ENCODE measurements at regions not wholly inside any gene's neighbourhood (a gene's known extent, or its start where the extent isn't known, plus 50 kb on each side); places are given as distances from the start of the nearest gene placed in this dataset.

- DNase-seq (ENCODE audit: low read depth): no peak
- in situ Hi-C loops (cut with HindIII; ENCODE audit: low pct_unique_long_range_greater_than_20kb, low sequenced_read_pairs): no loop called here
Measured at GRCh38 chr2:66082581-66082980, 352.3 kb upstream of the MEIS1 start.

GRCh38 chr2:66080127-66080526 is 354.8 kb upstream of the MEIS1 start:
- in situ Hi-C loops (cut with HindIII; ENCODE audit: low pct_unique_long_range_greater_than_20kb, low sequenced_read_pairs): no loop called here
- no peak for DNase-seq (ENCODE audit: low read depth)

- DNase-seq (ENCODE audit: low read depth): no peak
- in situ Hi-C loops (cut with HindIII; ENCODE audit: low pct_unique_long_range_greater_than_20kb, low sequenced_read_pairs): no loop called here
Measured at GRCh38 chr2:66073172-66073571, 361.8 kb upstream of the MEIS1 start.

DNA sequence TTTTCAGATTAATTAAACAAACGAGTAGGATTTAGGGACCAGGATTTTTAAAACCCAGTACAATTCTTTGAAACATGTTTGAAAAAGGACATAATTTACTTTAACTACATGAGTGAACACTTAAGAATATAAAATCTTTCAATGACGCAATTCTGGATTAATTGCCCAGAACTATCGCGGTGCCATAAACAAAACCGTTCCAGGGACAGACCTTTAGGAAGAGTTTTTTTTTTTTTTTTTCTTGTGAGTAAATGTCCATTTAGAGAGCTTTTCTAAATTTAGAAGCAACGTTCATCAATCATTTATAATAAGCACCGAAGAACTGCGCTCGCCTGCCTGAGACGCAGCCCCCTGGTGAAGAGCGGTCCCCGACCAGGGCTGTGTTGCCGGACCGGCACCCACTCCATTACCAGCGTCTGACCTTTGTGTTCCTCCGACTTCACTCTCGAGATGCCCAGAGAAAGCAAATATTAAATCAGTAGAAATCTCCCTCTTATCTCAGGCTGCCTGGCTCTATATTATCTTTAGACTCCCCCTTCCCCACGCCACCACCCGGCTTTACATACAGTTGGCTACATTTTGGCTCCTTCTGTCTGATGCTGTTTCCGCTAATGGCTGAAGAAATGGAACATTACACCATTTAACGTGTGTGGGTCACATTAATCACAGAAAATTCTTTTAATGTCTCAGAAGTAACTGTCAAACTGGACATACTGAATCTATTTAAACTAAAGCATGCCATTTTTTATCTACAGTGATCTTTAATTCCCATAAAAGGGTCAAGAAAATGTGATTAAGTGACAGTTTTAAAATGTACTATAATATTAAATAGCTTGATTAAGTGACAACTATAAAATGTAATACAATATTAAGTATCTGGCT is 364.0 kb upstream of the MEIS1 start:
- in situ Hi-C loops (cut with HindIII; ENCODE audit: low pct_unique_long_range_greater_than_20kb, low sequenced_read_pairs): no loop called here
- no peak for DNase-seq (ENCODE audit: low read depth)

DNA sequence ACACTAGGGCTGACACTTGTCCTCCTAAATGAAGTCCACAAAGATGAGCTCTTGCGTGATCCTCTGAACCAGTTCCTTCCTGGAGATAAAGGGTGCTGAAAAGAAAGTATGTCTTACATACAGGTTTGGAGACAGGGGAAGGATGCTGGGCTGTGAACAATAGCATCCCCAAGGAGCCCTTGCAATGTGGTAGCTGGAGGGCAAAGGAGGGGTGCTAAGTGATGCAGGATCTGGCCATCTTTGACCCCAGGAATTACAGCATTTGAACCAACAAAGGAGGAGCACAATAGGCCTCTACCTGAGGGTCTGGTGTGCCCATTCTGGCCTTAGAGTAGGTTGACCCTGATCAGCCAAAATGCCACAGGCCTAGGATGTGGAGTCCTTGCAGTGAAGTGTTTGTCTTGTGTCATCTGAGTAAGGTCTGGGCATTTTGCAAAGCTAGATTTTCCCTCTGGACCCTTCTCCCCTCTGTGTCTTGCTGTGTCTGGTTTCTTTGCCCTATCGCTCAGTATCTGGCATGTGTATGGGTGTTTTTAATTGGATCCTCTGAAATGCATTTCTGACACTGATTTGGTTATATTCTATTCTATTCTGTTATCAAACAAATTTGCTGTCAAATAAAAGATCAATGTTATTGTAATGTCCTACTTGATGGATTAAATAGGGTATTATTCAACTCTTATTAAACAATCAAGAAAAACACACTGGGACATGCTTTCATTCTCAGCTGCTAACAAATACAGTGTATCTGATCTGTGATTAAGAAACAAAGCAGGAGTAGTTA is 364.8 kb upstream of the MEIS1 start:
- in situ Hi-C loops (cut with HindIII; ENCODE audit: low pct_unique_long_range_greater_than_20kb, low sequenced_read_pairs): no loop called here
- DNase-seq (ENCODE audit: low read depth): no peak

DNA sequence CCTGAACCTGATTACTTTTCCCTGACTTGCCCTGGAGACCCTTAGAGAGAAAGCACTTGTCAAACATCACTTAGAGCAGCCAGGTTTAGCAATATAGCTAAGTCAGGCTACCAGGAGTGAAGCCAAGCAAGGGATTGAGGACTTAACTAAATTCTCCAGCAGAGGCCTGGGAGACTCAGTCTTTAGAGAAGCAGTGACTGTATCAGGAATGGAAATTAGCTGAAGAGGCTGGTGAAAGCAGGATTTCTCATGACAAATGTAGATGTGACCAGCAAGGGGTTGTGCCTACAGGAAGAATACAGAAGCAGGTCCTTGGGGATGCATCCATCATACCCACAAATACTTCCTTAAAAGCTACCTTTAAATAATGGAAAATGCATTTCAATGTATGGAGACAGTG is 368.9 kb upstream of the MEIS1 start:
- no peak for DNase-seq (ENCODE audit: low read depth)
- in situ Hi-C loops (cut with HindIII; ENCODE audit: low pct_unique_long_range_greater_than_20kb, low sequenced_read_pairs): no loop called here

- in situ Hi-C loops (cut with HindIII; ENCODE audit: low pct_unique_long_range_greater_than_20kb, low sequenced_read_pairs): no loop called here
Measured at GRCh38 chr2:66059332-66059731, 375.6 kb upstream of the MEIS1 start.

DNA sequence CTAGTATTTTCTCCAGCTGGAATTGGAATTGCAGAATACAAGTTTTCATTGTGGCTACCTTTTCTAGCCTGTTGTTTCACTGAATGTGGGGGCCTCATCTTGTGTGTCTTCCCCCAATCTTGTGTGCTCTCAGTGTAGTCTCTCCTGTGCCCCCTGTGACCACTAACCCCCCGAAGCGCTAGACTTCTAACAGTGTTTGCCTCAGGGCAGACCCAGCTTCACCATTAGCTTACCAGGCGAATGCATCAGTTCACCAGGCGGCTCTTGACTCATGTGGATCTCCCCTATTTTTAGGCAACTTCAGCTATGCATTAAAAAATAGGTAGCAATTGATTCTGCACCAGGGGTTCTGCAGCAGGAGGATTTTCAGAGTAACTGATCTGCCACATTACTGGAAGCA is 376.2 kb upstream of the MEIS1 start:
- DNase-seq (ENCODE audit: low read depth): no peak
- in situ Hi-C loops (cut with HindIII; ENCODE audit: low pct_unique_long_range_greater_than_20kb, low sequenced_read_pairs): no loop called here

More at GRCh38 chr2:66059332-66059731, 375.6 kb upstream of the MEIS1 start:
- no peak for DNase-seq (ENCODE audit: low read depth)

- in situ Hi-C loops (cut with HindIII; ENCODE audit: low pct_unique_long_range_greater_than_20kb, low sequenced_read_pairs): no loop called here
- DNase-seq (ENCODE audit: low read depth): no peak
Measured at GRCh38 chr2:66057844-66058243, 377.1 kb upstream of the MEIS1 start.

DNA sequence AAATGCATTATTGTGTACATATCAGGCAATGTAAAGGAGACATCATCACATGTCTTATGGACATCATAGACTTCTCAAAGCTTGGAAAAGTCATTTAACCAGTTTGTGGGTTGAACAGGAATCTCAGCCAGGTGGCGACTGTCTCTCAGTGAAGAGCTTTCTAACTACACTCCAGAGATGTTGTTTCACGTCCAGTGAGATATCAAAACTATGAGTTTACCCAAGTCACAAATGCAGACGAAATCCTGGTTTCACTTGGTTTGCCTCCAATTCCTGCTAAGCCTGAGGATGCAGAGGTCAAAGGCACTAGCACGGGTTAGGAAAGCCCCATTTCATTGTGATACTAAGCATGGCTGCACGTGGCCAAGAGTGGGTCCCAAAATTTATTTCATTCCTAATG is 384.5 kb upstream of the MEIS1 start:
- DNase-seq (ENCODE audit: low read depth): no peak
- in situ Hi-C loops (cut with HindIII; ENCODE audit: low pct_unique_long_range_greater_than_20kb, low sequenced_read_pairs): no loop called here

- in situ Hi-C loops (cut with HindIII; ENCODE audit: low pct_unique_long_range_greater_than_20kb, low sequenced_read_pairs): no loop called here
- DNase-seq (ENCODE audit: low read depth): no peak
Measured at GRCh38 chr2:66048667-66049066, 386.3 kb upstream of the MEIS1 start.

GRCh38 chr2:66041902-66042657 is 392.8 kb upstream of the MEIS1 start:
- in situ Hi-C loops (cut with HindIII; ENCODE audit: low pct_unique_long_range_greater_than_20kb, low sequenced_read_pairs): no loop called here
- no peak for DNase-seq (ENCODE audit: low read depth)

DNA sequence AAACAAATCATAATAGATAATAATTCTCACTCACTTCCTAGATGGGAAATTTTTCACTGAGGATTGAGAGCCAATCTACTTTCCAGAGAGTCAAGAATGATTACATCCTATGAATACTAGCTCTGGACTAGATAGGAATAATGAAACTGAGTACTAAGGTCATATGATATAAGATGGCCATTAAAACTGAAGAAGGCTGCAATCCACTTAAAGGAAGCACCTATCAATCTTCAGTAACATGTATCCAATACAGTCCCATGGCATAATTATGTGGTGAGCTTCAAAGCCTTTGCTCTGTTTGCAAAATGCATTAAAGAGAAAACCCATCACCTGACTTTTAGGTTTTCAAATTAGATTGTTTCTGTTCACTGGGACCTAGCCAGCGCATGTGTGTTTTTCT is 398.0 kb upstream of the MEIS1 start:
- no peak for DNase-seq (ENCODE audit: low read depth)
- in situ Hi-C loops (cut with HindIII; ENCODE audit: low pct_unique_long_range_greater_than_20kb, low sequenced_read_pairs): no loop called here

DNA sequence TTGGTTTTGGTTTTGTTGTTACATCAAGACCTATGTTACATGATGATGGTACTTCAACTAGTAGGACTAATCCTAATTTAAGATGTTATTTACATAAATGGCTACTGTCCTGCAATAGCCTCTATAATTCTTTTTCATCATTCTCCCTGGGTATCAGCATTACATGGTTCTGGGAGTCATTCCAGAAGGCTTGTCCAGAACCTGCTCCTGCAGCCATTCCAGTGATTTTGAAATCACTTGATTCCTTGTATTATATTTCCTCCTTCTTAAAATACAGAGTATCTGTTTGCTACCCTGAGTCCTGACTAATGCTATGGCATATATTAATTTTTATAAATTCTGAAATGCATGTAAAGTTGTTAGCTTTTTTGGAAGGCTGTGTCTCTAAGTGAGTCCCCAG is 400.5 kb upstream of the MEIS1 start:
- DNase-seq (ENCODE audit: low read depth): no peak
- in situ Hi-C loops (cut with HindIII; ENCODE audit: low pct_unique_long_range_greater_than_20kb, low sequenced_read_pairs): no loop called here

DNA sequence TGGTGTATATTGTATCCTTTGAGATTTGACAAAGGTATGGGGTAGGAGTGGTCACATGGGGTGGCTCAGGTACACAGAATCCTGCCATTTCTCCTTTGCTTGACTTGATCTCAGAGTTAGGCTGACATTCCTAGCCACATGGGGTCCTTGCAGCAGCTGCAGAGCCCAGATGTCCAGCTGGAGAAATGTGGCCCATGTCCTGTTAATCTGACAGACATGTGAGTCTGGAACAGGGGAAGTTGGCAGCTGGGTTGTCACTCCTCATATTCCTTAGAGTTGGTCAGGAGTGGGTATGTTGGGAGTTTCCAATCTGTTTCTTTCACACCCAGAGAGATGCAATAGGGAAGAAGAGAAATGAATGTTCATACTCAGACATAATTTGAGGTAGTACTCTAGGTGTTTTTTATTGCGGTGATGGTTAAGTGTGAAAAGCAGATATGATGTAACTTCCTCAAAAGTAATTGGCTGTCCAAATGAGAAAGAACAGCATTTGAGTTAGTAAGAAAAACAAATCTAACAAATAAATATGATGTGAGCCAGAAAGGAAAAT is 402.6 kb upstream of the MEIS1 start:
- in situ Hi-C loops (cut with HindIII; ENCODE audit: low pct_unique_long_range_greater_than_20kb, low sequenced_read_pairs): no loop called here
- DNase-seq (ENCODE audit: low read depth): no peak

DNA sequence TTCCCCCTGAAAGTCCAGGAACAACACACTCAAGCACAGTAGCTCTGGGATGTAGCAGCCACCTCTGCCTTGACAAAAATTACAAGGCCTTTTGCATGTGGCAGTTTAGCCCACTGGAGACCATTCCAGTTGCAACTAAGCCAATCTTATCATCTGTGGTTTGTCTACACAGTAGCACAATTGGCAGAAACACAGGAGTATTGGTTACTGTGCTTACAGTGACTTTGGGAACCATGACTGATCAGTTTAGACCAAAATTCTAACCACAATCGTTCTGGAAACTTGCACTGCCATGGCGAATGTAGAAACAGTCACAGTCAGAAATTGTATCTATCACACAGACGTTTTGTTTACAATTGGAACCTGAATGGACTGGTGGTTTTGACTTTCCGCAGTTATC is 403.7 kb upstream of the MEIS1 start:
- DNase-seq (ENCODE audit: low read depth): no peak
- in situ Hi-C loops (cut with HindIII; ENCODE audit: low pct_unique_long_range_greater_than_20kb, low sequenced_read_pairs): no loop called here

- DNase-seq (ENCODE audit: low read depth): no peak
- in situ Hi-C loops (cut with HindIII; ENCODE audit: low pct_unique_long_range_greater_than_20kb, low sequenced_read_pairs): no loop called here
Measured at GRCh38 chr2:66030553-66030952, 404.4 kb upstream of the MEIS1 start.

DNA sequence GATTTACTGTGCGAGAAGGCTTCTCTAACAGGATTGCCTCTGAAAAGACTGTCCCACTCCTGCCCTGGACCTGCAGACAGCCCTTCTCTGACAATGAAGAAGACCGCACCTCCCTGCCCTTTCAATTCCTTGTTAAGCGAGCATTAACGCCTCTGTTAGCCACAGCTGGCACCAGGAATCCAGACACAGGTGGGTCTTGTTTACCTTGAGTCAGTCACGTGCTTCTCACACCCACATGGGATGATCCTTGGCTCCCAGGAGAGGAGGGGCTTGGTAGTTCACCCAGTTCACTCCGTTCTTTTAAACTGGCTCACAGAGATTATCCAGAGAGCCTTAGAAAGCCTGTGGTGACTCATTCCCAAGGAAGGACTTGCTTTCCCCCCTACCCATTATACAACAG is 410.5 kb upstream of the MEIS1 start:
- no peak for DNase-seq (ENCODE audit: low read depth)
- in situ Hi-C loops (cut with HindIII; ENCODE audit: low pct_unique_long_range_greater_than_20kb, low sequenced_read_pairs): no loop called here

- in situ Hi-C loops (cut with HindIII; ENCODE audit: low pct_unique_long_range_greater_than_20kb, low sequenced_read_pairs): no loop called here
- DNase-seq (ENCODE audit: low read depth): no peak
Measured at GRCh38 chr2:66021296-66021695, 413.6 kb upstream of the MEIS1 start.

Measured in Caki2 (cell line).